PC-9 (cell line): ENCODE measurements at regions not wholly inside any gene's neighbourhood (a gene's known extent, or its start where the extent isn't known, plus 50 kb on each side); places are given as distances from the start of the nearest gene placed in this dataset.

Source experiments
- EZH2 ChIP-seq: fragments of 200-600 bp; sonication (generic); IDR thresholded peaks from 2 replicates; pipeline ENCODE4 v1.8.0; 2017; ENCODE audit warnings: antibody characterized with exemption, low read depth
- TF ChIP-seq, protein P1 (sequence below): fragments of 200-600 bp; sonication (generic); conservative IDR thresholded peaks from 2 replicates; pipeline ENCODE4 v1.6.1; 2017; ENCODE audit warnings: mixed run types, antibody characterized with exemption, mild to moderate bottlenecking, moderate library complexity

- TF ChIP-seq, protein P1, sequence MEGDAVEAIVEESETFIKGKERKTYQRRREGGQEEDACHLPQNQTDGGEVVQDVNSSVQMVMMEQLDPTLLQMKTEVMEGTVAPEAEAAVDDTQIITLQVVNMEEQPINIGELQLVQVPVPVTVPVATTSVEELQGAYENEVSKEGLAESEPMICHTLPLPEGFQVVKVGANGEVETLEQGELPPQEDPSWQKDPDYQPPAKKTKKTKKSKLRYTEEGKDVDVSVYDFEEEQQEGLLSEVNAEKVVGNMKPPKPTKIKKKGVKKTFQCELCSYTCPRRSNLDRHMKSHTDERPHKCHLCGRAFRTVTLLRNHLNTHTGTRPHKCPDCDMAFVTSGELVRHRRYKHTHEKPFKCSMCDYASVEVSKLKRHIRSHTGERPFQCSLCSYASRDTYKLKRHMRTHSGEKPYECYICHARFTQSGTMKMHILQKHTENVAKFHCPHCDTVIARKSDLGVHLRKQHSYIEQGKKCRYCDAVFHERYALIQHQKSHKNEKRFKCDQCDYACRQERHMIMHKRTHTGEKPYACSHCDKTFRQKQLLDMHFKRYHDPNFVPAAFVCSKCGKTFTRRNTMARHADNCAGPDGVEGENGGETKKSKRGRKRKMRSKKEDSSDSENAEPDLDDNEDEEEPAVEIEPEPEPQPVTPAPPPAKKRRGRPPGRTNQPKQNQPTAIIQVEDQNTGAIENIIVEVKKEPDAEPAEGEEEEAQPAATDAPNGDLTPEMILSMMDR, result no peak
- TF ChIP-seq EZH2, result no peak
Measured at GRCh38 chr3:64398476-64398875, 173.2 kb upstream of the PRICKLE2 start.
